Gastroesophageal sphincter (tissue), 3 donors: ENCODE measurements at regions not wholly inside any gene's neighbourhood (a gene's known extent, or its start where the extent isn't known, plus 50 kb on each side); places are given as distances from the start of the nearest gene placed in this dataset.

Experiments used
- CTCF ChIP-seq, 4 experiments: fragments of 200-600 bp in 2 of 4; fragments of 450-650 bp in 2 of 4; sonication (generic) in 1 of 4; IDR thresholded peaks; one replicate each; pipeline ENCODE4 v1.5.1; 2017 to 2019; ENCODE audit warnings: antibody characterized with exemption in 4 of 4, mild to moderate bottlenecking in 2 of 4, moderate library complexity in 2 of 4
- POLR2AphosphoS5 ChIP-seq: sonication (generic); formaldehyde crosslinking; IDR thresholded peaks from one replicate; pipeline ENCODE4 v1.6.1; 2017; ENCODE audit warnings: antibody characterized with exemption

- TF ChIP-seq POLR2AphosphoS5 (no peak), CTCF (IDR thresholded peaks at IDR 0.05) (no peak)
These were observed 1303.0 kb upstream of the AGA start for GRCh38 chr4:178745203-178745602.
